ENCODE measurements at regions not wholly inside any gene's neighbourhood (a gene's known extent, or its start where the extent isn't known, plus 50 kb on each side); places are given as distances from the start of the nearest gene placed in this dataset.

DNA sequence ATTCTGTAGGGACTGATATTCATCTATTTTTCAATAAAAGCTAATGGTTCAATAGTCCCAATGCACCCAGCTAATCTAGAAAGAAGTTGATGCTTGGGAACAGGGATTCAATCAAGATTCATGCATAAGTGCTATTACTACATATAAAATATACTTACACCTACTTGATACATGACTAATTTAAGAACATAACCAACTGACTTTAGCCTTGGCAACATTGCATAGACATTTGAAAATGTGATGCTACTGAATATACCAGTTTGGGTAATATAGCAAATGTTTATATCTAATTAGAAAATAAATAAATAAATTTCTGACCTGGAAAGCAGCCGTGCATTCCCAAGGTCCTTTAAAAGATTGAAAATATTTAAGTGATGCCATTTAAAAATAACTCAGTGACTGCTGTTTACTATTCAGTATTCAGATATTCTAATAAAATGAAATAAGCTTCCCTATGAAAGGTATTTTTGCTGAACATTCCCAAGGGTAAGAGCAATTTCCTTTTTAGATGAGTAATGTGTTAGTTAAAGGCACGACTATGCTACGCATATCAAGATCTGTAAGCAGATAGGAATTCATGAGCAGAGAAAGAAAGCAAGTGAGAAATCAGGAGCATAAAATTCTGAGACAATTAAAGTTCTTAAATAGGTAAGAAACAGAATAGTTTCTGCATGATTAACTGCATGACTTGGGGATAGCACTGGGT lies 160.6 kb upstream of the SYT1 start:
- Histone ChIP-seq H3K4me1 (ENCODE audit: control insufficient read depth, insufficient read depth, low read length) (peaks cover 3% of the 10 kb centered on the region), H3K9me3 (ENCODE audit: control insufficient read depth, low read length) (no peaks in the 10 kb centered on the region), H3K27me3 (ENCODE audit: control insufficient read depth, insufficient read depth, low read length, poor library complexity, severe bottlenecking) (no peaks in the 10 kb centered on the region), H3K4me3 (ENCODE audit: low read length) (no peak overlapping the region), H3K9ac (ENCODE audit: extremely low read depth, low read length, poor library complexity, severe bottlenecking) (no peak overlapping the region), H3K36me3 (ENCODE audit: control insufficient read depth, insufficient read depth, low read length) (no peaks in the 10 kb centered on the region), H3K27ac (ENCODE audit: low read depth, low read length) (no peak overlapping the region)
- TF ChIP-seq, protein P1, sequence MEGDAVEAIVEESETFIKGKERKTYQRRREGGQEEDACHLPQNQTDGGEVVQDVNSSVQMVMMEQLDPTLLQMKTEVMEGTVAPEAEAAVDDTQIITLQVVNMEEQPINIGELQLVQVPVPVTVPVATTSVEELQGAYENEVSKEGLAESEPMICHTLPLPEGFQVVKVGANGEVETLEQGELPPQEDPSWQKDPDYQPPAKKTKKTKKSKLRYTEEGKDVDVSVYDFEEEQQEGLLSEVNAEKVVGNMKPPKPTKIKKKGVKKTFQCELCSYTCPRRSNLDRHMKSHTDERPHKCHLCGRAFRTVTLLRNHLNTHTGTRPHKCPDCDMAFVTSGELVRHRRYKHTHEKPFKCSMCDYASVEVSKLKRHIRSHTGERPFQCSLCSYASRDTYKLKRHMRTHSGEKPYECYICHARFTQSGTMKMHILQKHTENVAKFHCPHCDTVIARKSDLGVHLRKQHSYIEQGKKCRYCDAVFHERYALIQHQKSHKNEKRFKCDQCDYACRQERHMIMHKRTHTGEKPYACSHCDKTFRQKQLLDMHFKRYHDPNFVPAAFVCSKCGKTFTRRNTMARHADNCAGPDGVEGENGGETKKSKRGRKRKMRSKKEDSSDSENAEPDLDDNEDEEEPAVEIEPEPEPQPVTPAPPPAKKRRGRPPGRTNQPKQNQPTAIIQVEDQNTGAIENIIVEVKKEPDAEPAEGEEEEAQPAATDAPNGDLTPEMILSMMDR (conservative IDR thresholded peaks at IDR 0.05), result no peak
- Mint-ChIP-seq H3K27me3 (ENCODE audit: insufficient read depth) (peaks cover 2% of the 10 kb centered on the region), H3K9me3 (no peaks in the 10 kb centered on the region), H3K36me3 (ENCODE audit: low read depth) (no peaks in the 10 kb centered on the region), H3K27ac (no peak overlapping the region), H3K4me3 (no peak overlapping the region), H3K4me1 (no peaks in the 10 kb centered on the region)
- 40 to 73% methylated on average over 2 of the region's 3 CpGs for WGBS, 2 experiments (ENCODE audit: insufficient coverage in 1 of 2, insufficient read length in 1 of 2)
- DNase-seq, result no peak

DNA sequence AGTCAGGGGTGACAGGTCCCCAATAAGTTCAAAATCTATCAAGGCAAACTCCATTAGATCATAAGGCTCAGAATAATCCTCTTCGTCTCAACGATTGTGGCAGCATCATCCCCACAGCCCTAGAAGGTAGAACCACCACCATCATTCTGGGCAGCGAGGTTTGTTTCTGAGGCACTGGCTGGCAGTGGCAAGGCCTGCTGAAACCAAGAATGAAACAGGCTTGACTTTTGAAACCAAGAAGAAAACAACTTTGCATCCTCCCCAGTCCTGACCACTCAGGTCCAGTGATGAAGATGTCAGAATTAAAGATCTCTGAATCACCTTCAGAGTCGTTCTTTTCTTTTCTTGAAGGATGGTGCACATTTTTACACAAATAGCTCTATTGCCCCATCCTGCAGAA lies 152.6 kb upstream of the SYT1 start:
- Histone ChIP-seq H3K9ac (ENCODE audit: extremely low read depth, low read length, poor library complexity, severe bottlenecking) (no peak overlapping the region), H3K27me3 (ENCODE audit: control insufficient read depth, insufficient read depth, low read length, poor library complexity, severe bottlenecking) (no peaks in the 10 kb centered on the region), H3K4me3 (ENCODE audit: low read length) (no peak overlapping the region), H3K9me3 (ENCODE audit: control insufficient read depth, low read length) (no peaks in the 10 kb centered on the region), H3K27ac (ENCODE audit: low read depth, low read length) (no peak overlapping the region), H3K4me1 (ENCODE audit: control insufficient read depth, insufficient read depth, low read length) (peaks cover 3% of the 10 kb centered on the region), H3K36me3 (ENCODE audit: control insufficient read depth, insufficient read depth, low read length) (no peaks in the 10 kb centered on the region)
- 93 to 100% methylated on average over 1 to 4 of the region's 4 CpGs for WGBS, 2 experiments (ENCODE audit: insufficient coverage in 1 of 2, insufficient read length in 1 of 2)
- peaks cover 5% of the 10 kb centered on the region for H3K27me3 Mint-ChIP-seq (ENCODE audit: insufficient read depth)
- H3K27ac Mint-ChIP-seq, result no peak overlapping the region
- TF ChIP-seq, protein P1 (conservative IDR thresholded peaks at IDR 0.05), result no peak
- DNase-seq, result no peak
- no peaks in the 10 kb centered on the region for H3K9me3 Mint-ChIP-seq
- H3K4me3 Mint-ChIP-seq, result no peak overlapping the region
- no peaks in the 10 kb centered on the region for H3K36me3 Mint-ChIP-seq (ENCODE audit: low read depth)
- no peaks in the 10 kb centered on the region for H3K4me1 Mint-ChIP-seq

DNA sequence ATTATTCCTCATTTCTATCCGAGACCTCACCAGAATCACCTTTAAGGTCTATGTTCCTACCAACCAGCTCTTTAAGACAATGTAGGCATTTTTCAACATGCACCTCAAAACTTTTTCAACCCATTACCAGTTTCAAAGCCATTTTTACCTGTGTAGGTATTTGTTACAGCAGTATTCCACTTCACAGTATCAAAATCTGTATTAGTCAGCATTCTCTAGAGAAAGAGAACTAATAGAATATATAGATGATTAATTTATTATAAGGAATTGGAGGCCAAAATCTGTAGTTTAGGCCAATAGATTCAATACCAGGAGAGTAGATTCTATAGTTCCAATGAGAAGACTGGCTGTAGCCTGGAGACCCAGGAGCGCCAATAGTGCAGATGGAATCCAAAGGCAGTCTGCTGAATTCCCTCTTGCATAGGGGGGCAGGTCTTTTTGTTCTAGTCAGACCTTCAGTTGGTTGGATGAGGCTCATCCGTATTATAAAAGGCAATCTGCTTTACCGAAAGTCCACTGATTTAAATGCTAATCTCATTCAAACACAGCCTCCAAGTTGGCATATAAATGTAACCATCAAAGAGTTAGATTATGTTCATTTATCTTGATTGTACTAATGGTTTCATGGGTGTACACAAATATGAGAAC lies 151.6 kb upstream of the SYT1 start:
- no peaks in the 10 kb centered on the region for H3K9me3 ChIP-seq (ENCODE audit: control insufficient read depth, low read length)
- Mint-ChIP-seq H3K27me3 (ENCODE audit: insufficient read depth) (peaks cover 5% of the 10 kb centered on the region), H3K36me3 (ENCODE audit: low read depth) (no peaks in the 10 kb centered on the region), H3K4me3 (no peak overlapping the region), H3K4me1 (no peaks in the 10 kb centered on the region), H3K27ac (no peak overlapping the region), H3K9me3 (no peaks in the 10 kb centered on the region)
- no peak overlapping the region for H3K4me3 ChIP-seq (ENCODE audit: low read length)
- TF ChIP-seq, protein P1 (conservative IDR thresholded peaks at IDR 0.05), result no peak
- H3K9ac ChIP-seq (ENCODE audit: extremely low read depth, low read length, poor library complexity, severe bottlenecking), result no peak overlapping the region
- H3K27me3 ChIP-seq (ENCODE audit: control insufficient read depth, insufficient read depth, low read length, poor library complexity, severe bottlenecking), result no peaks in the 10 kb centered on the region
- WGBS, 2 experiments (ENCODE audit: insufficient coverage in 1 of 2, insufficient read length in 1 of 2), result 80% methylated on average over 4 of the region's 4 CpGs; no CpG with 5 or more reads in 1 of the 2 experiments
- H3K36me3 ChIP-seq (ENCODE audit: control insufficient read depth, insufficient read depth, low read length), result no peaks in the 10 kb centered on the region
- DNase-seq, result no peak
- no peak overlapping the region for H3K27ac ChIP-seq (ENCODE audit: low read depth, low read length)
- peaks cover 3% of the 10 kb centered on the region for H3K4me1 ChIP-seq (ENCODE audit: control insufficient read depth, insufficient read depth, low read length)
